ENCODE measurements at regions not wholly inside any gene's neighbourhood (a gene's known extent, or its start where the extent isn't known, plus 50 kb on each side); places are given as distances from the start of the nearest gene placed in this dataset.
A peak's percentile ranks its signal among the peaks of the same experiment; 100 is the strongest.

DNA sequence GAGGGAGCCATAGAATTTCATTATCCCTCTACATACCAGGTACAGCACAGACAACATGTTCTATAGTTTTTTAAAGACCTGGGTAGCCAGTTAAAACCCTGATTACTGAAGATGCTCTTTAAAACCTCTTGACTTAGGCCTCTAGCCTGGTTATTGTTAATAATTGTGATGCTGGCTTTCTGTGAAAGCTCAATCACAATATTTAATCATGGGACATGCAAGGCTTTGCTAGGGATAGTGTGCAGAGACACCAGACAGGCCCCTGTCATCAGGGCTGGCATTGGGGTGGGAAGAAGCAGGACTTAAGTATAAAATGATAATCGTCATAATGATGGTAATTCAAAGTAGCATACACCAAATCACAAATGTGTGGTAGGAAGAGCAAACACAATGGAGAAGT lies 274.4 kb downstream of the PTBP2 start:
- DNase-seq (ENCODE audit: low read depth) = no peak
- TF ChIP-seq, protein P1, sequence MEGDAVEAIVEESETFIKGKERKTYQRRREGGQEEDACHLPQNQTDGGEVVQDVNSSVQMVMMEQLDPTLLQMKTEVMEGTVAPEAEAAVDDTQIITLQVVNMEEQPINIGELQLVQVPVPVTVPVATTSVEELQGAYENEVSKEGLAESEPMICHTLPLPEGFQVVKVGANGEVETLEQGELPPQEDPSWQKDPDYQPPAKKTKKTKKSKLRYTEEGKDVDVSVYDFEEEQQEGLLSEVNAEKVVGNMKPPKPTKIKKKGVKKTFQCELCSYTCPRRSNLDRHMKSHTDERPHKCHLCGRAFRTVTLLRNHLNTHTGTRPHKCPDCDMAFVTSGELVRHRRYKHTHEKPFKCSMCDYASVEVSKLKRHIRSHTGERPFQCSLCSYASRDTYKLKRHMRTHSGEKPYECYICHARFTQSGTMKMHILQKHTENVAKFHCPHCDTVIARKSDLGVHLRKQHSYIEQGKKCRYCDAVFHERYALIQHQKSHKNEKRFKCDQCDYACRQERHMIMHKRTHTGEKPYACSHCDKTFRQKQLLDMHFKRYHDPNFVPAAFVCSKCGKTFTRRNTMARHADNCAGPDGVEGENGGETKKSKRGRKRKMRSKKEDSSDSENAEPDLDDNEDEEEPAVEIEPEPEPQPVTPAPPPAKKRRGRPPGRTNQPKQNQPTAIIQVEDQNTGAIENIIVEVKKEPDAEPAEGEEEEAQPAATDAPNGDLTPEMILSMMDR (conservative IDR thresholded peaks at IDR 0.05; ENCODE audit: control insufficient read depth, insufficient read depth, low read depth, low read length) = no peak
- no peak overlapping the region for H3K4me3 ChIP-seq (ENCODE audit: control insufficient read depth, low read depth, low read length)

DNA sequence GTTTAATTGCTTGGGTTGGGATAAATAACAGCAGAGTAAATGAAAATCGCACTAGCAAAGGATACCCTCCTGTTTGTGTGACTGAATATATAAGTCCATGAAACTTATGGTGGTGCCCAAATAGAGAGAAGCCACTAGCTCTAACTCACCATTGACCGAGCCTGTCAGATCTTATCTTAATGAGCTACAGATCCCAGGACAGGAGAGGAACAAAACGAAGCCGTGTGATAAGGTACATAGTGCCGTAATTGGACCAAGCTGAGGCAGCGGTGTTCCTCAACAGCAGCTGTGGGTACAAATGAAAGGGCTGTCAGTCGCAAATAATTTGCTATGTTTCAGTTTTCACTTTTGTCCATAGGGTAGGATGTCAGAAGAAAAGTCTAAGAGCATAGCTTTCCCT lies 276.1 kb downstream of the PTBP2 start:
- no peak for DNase-seq (ENCODE audit: low read depth)
- TF ChIP-seq, protein P1 (conservative IDR thresholded peaks at IDR 0.05; ENCODE audit: control insufficient read depth, insufficient read depth, low read depth, low read length) = no peak
- no peak overlapping the region for H3K4me3 ChIP-seq (ENCODE audit: control insufficient read depth, low read depth, low read length)

DNA sequence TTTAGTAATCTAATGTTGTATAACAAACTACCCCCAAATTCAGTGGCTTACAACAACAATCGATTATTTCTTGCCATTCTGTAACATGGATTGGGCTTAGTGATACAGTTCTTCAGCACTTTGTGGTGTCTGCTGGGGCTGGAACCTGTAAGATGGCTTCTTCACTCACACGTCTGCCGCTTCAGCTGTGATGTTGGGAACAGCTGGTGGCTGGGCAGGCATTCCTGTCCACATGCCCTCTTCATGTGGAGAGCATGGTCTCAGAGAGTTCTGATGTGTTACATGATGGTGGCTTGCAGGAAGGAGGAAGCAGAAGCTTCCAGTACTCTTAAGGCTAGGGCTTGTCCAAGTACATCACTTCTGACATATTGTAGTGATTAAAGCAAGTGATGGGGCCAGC lies 276.9 kb downstream of the PTBP2 start:
- no peak overlapping the region for H3K4me3 ChIP-seq (ENCODE audit: control insufficient read depth, low read depth, low read length)
- no peak for DNase-seq (ENCODE audit: low read depth)
- TF ChIP-seq, protein P1 (conservative IDR thresholded peaks at IDR 0.05; ENCODE audit: control insufficient read depth, insufficient read depth, low read depth, low read length) = no peak

DNA sequence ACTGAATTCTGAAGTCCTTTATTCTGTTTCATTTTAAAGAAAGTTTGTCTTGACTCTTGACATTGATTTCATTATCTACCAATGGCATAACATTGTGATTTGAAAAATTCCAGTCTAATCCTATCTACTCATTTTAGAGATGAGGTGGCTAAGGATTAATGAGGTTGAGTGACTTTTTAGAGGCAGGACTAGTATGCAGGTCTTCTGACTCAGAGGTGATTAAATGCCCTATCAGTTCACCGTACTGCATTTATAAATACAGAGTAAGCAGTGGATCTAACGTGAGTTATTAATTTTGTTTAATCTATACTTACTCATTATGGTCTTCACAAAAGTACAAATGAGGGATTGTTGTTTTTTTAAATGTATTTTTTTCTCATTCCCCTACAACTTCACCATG lies 277.6 kb downstream of the PTBP2 start:
- TF ChIP-seq, protein P1 (conservative IDR thresholded peaks at IDR 0.05; ENCODE audit: control insufficient read depth, insufficient read depth, low read depth, low read length) = no peak
- H3K4me3 ChIP-seq (ENCODE audit: control insufficient read depth, low read depth, low read length) = no peak overlapping the region
- DNase-seq (ENCODE audit: low read depth) = no peak

DNA sequence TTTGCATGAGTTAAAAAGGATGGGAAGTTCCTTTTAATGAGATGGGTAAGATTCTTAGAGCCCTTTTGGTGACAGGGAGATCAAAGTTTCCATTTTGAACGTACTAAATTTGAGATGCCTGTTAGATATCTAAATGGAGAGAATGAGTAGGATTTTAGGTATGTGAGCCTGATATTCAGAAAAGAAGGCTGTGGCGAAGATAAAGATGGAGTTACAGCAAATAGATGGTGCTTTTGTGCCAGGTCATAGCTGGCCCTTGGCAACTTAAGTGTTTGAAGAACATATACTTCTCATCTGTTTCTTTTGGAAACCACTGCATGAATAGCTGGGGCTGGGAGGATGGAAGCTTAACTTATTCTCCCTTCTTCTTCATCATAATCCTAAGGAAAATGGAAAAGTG lies 282.5 kb downstream of the PTBP2 start:
- TF ChIP-seq, protein P1 (conservative IDR thresholded peaks at IDR 0.05; ENCODE audit: control insufficient read depth, insufficient read depth, low read depth, low read length) = no peak
- no peak overlapping the region for H3K4me3 ChIP-seq (ENCODE audit: control insufficient read depth, low read depth, low read length)
- DNase-seq (ENCODE audit: low read depth) = no peak

DNA sequence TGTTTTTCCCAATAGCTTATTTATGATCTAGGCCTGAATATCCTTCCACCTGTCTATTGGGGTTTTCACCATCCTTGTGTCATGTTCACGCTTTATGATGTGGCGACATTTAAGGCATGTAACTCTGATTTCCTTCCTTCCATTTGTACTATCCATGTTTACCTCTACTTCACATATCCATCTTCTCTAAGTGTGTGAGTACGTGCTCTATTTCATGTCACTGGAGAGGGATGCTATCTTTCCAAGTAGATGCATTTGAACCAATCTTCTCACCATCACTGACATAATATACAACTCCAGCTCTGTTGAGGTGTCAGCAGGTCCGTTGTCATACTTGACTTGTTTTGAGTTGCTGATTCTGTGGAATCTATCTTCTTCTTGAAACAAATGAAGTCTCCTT lies 283.2 kb downstream of the PTBP2 start:
- DNase-seq (ENCODE audit: low read depth) = no peak
- no peak overlapping the region for H3K4me3 ChIP-seq (ENCODE audit: control insufficient read depth, low read depth, low read length)
- TF ChIP-seq, protein P1 (conservative IDR thresholded peaks at IDR 0.05; ENCODE audit: control insufficient read depth, insufficient read depth, low read depth, low read length) = no peak

DNA sequence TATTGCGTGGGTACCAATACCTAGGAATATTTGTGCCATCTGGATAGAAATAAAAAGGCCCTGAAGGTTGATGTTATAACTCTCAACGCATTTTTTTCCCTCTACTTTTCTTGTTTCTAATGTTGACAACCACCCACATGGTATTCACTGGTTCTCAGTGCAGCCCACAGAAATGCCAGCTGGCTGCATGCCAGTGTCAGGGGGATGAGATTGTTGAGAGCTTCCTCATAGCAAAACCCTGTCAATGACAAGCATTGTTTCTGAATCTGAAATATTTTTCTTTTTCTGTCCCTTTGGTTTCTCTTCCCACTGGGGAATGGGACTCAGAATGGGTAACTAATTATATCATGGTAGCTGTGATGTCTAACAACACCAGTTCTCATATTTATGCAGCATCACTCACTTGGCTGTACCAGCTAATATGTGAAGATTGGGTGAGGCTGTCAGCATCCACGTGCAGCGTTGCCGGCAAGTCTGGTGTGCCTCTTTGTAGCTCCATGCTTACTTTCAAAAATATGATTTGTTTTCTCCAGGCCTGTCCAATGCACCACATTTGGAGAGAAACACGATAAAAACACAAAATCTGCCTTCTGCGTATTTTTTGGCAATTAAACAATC lies 284.6 kb downstream of the PTBP2 start:
- TF ChIP-seq, protein P1 (conservative IDR thresholded peaks at IDR 0.05; ENCODE audit: control insufficient read depth, insufficient read depth, low read depth, low read length) = no peak
- no peak overlapping the region for H3K4me3 ChIP-seq (ENCODE audit: control insufficient read depth, low read depth, low read length)
- peak; percentile 77 for DNase-seq (ENCODE audit: low read depth)

Measured in fibroblast of mammary gland (primary cell).